Neutrophil (primary cell): ENCODE measurements at regions not wholly inside any gene's neighbourhood (a gene's known extent, or its start where the extent isn't known, plus 50 kb on each side); places are given as distances from the start of the nearest gene placed in this dataset.

Experiments used
- H3K27ac ChIP-seq: fragments of 200-600 bp; sonication (generic); 2 replicates; pipeline ENCODE4 v1.5.1; 2016; ENCODE audit warnings: mild to moderate bottlenecking, moderate library complexity
- H3K27me3 ChIP-seq: fragments of 200-600 bp; sonication (generic); 2 replicates; pipeline ENCODE4 v1.6.0; 2016; ENCODE audit warnings: mild to moderate bottlenecking
- H3K36me3 ChIP-seq: fragments of 200-600 bp; sonication (generic); 2 replicates; pipeline ENCODE4 v1.5.1; 2017
- H3K4me1 ChIP-seq, 2 experiments: fragments of 200-600 bp in 1 of 2; sonication (generic) in 1 of 2; 1 replicate in 1 of 2; 2 replicates in 1 of 2; pipeline versions ENCODE4 v1.5.1 to v1.6.1; 2013 to 2016; ENCODE audit warnings: low read depth in 1 of 2, low read length in 1 of 2, mild to moderate bottlenecking in 1 of 2, moderate library complexity in 1 of 2; ENCODE audit not compliant: control insufficient read depth in 1 of 2, insufficient read depth in 1 of 2
- H3K4me3 ChIP-seq, 2 experiments: fragments of 200-600 bp in 1 of 2; sonication (generic) in 1 of 2; 1 replicate in 1 of 2; 2 replicates in 1 of 2; pipeline ENCODE4 v1.5.1; 2013 to 2016; ENCODE audit warnings: low read depth in 1 of 2, low read length in 1 of 2, mild to moderate bottlenecking in 1 of 2, moderate library complexity in 1 of 2
- H3K9me3 ChIP-seq: fragments of 200-600 bp; sonication (generic); 2 replicates; pipeline ENCODE4 v1.5.1; 2016
- CTCF ChIP-seq: fragments of 200-600 bp; sonication (generic); IDR thresholded peaks from 2 replicates; pipeline ENCODE4 v1.5.1; 2016; ENCODE audit warnings: antibody characterized with exemption

- no peaks in the 10 kb centered on the region for H3K27me3 ChIP-seq
- no peak overlapping the region for H3K27ac ChIP-seq
- no peak overlapping the region for H3K4me3 ChIP-seq
- no peak for TF ChIP-seq CTCF
- no peaks in the 10 kb centered on the region for H3K36me3 ChIP-seq
- H3K9me3 ChIP-seq: no peaks in the 10 kb centered on the region
- no peaks in the 10 kb centered on the region for H3K4me1 ChIP-seq
Observed at GRCh38 chr6:85065831-85066230, 301.4 kb upstream of the TBX18 start.

GRCh38 chr6:85063611-85064010, 299.2 kb upstream of the TBX18 start:
- no peaks in the 10 kb centered on the region for H3K4me1 ChIP-seq
- no peak overlapping the region for H3K27ac ChIP-seq
- TF ChIP-seq CTCF: no peak
- no peak overlapping the region for H3K4me3 ChIP-seq
- no peaks in the 10 kb centered on the region for H3K27me3 ChIP-seq
- H3K36me3 ChIP-seq: no peaks in the 10 kb centered on the region
- no peaks in the 10 kb centered on the region for H3K9me3 ChIP-seq

- Histone ChIP-seq H3K4me3 (no peak overlapping the region), H3K27me3 (no peaks in the 10 kb centered on the region), H3K4me1 (no peaks in the 10 kb centered on the region), H3K36me3 (no peaks in the 10 kb centered on the region), H3K9me3 (no peaks in the 10 kb centered on the region), H3K27ac (no peak overlapping the region)
- no peak for TF ChIP-seq CTCF
Observed at GRCh38 chr6:85062884-85063283, 298.5 kb upstream of the TBX18 start.

- no peaks in the 10 kb centered on the region for H3K27me3 ChIP-seq
- no peaks in the 10 kb centered on the region for H3K9me3 ChIP-seq
- no peak overlapping the region for H3K4me3 ChIP-seq
- no peak overlapping the region for H3K27ac ChIP-seq
- H3K4me1 ChIP-seq: no peaks in the 10 kb centered on the region
- TF ChIP-seq CTCF: no peak
- H3K36me3 ChIP-seq: no peaks in the 10 kb centered on the region
Observed at GRCh38 chr6:85058806-85059205, 294.4 kb upstream of the TBX18 start.

GRCh38 chr6:85050149-85050548, 285.8 kb upstream of the TBX18 start:
- no peaks in the 10 kb centered on the region for H3K36me3 ChIP-seq
- no peak for TF ChIP-seq CTCF

GRCh38 chr6:85049282-85049681, 284.9 kb upstream of the TBX18 start:
- Histone ChIP-seq H3K36me3 (no peaks in the 10 kb centered on the region), H3K4me1 (no peaks in the 10 kb centered on the region), H3K27ac (no peak overlapping the region), H3K27me3 (no peaks in the 10 kb centered on the region), H3K9me3 (no peaks in the 10 kb centered on the region), H3K4me3 (no peak overlapping the region)
- no peak for TF ChIP-seq CTCF

More at GRCh38 chr6:85050149-85050548, 285.8 kb upstream of the TBX18 start:
- no peaks in the 10 kb centered on the region for H3K27me3 ChIP-seq
- no peak overlapping the region for H3K4me3 ChIP-seq
- no peaks in the 10 kb centered on the region for H3K4me1 ChIP-seq
- H3K9me3 ChIP-seq: no peaks in the 10 kb centered on the region
- no peak overlapping the region for H3K27ac ChIP-seq
